ENCODE measurements at regions not wholly inside any gene's neighbourhood (a gene's known extent, or its start where the extent isn't known, plus 50 kb on each side); places are given as distances from the start of the nearest gene placed in this dataset.
"Not testable (repeated sequence)": the region's sequence is repeated elsewhere in the genome, so short reads cannot be mapped to it uniquely, and the experiment has no call there.

- DNase-seq: no peak
These were observed 579.8 kb downstream of the EDEM1 start for GRCh38 chr3:5767304-5767703.

- no peak for DNase-seq
These were observed 580.9 kb downstream of the EDEM1 start for GRCh38 chr3:5768281-5768945.

GRCh38 chr3:5769825-5770224, 582.3 kb downstream of the EDEM1 start:
- DNase-seq: no peak

GRCh38 chr3:5774337-5774736, 586.8 kb downstream of the EDEM1 start:
- DNase-seq: no peak

- DNase-seq: not testable (repeated sequence)
These were observed 587.6 kb downstream of the EDEM1 start for GRCh38 chr3:5775100-5775499.

GRCh38 chr3:5784690-5785089, 597.2 kb downstream of the EDEM1 start:
- no peak for DNase-seq

- DNase-seq: peak; percentile 75
These were observed 600.5 kb downstream of the EDEM1 start for GRCh38 chr3:5787861-5788488.

GRCh38 chr3:5788496-5788895, 601.0 kb downstream of the EDEM1 start:
- DNase-seq: no peak

- DNase-seq: no peak
These were observed 604.1 kb downstream of the EDEM1 start for GRCh38 chr3:5791558-5791957.

GRCh38 chr3:5796541-5796940, 609.0 kb downstream of the EDEM1 start:
- DNase-seq: peak; percentile 73

GRCh38 chr3:5798809-5799208, 611.3 kb downstream of the EDEM1 start:
- DNase-seq: no peak

- no peak for DNase-seq
These were observed 611.9 kb downstream of the EDEM1 start for GRCh38 chr3:5799398-5799797.

- DNase-seq: no peak
These were observed 613.5 kb downstream of the EDEM1 start for GRCh38 chr3:5800965-5801364.

GRCh38 chr3:5806192-5806591, 618.7 kb downstream of the EDEM1 start:
- DNase-seq: no peak

- DNase-seq: no peak
These were observed 622.2 kb downstream of the EDEM1 start for GRCh38 chr3:5809586-5810246.

- DNase-seq: no peak
These were observed 623.5 kb downstream of the EDEM1 start for GRCh38 chr3:5811016-5811415.

GRCh38 chr3:5813521-5813920, 626.0 kb downstream of the EDEM1 start:
- no peak for DNase-seq

GRCh38 chr3:5822843-5823242, 635.3 kb downstream of the EDEM1 start:
- no peak for DNase-seq

- DNase-seq: no peak
These were observed 639.0 kb downstream of the EDEM1 start for GRCh38 chr3:5826467-5826866.

- no peak for DNase-seq
These were observed 640.7 kb downstream of the EDEM1 start for GRCh38 chr3:5828251-5828650.

- no peak for DNase-seq
These were observed 652.5 kb downstream of the EDEM1 start for GRCh38 chr3:5840056-5840455.

- DNase-seq: no peak
These were observed 654.1 kb downstream of the EDEM1 start for GRCh38 chr3:5841599-5841998.

- DNase-seq: no peak
These were observed 658.8 kb downstream of the EDEM1 start for GRCh38 chr3:5846261-5846660.

- no peak for DNase-seq
These were observed 673.6 kb downstream of the EDEM1 start for GRCh38 chr3:5861151-5861550.
